ENCODE measurements at regions not wholly inside any gene's neighbourhood (a gene's known extent, or its start where the extent isn't known, plus 50 kb on each side); places are given as distances from the start of the nearest gene placed in this dataset.

GRCh38 chr12:107497231-107497630, 188.4 kb upstream of the PWP1 start:
- H3K36me3 ChIP-seq (ENCODE audit: control insufficient read depth in 2 of 4, insufficient read depth in 4 of 4, low read length in 3 of 4) = no peaks in the 10 kb centered on the region
- H3K56ac ChIP-seq (replicated peaks; ENCODE audit: insufficient read length, low read depth, low read length) = peak overlapping the region; percentile 67
- H3K27me3 ChIP-seq (replicated peaks in 1 of 4; ENCODE audit: control insufficient read depth in 3 of 4, extremely low read depth in 1 of 4, insufficient read depth in 3 of 4, low read length in 3 of 4) = no peaks in the 10 kb centered on the region
- no peak overlapping the region for H4K5ac ChIP-seq (ENCODE audit: insufficient read length, low read depth, low read length)
- H3K4me1 ChIP-seq (replicated peaks in 1 of 4; ENCODE audit: control insufficient read depth in 3 of 4, insufficient read depth in 4 of 4, low read length in 3 of 4) = peaks cover 0 to 3% (median 0%) of the 10 kb centered on the region in 4 experiments; a peak in 2 of 7 replicates
- H2BK12ac ChIP-seq (ENCODE audit: low read depth, low read length) = no peak overlapping the region
- H2BK5ac ChIP-seq (ENCODE audit: low read depth, low read length) = no peak overlapping the region
- H4K91ac ChIP-seq (replicated peaks; ENCODE audit: insufficient read length, low read length) = no peak overlapping the region
- no peak overlapping the region for H3K4me3 ChIP-seq (ENCODE audit: extremely low read depth in 1 of 4, insufficient read depth in 2 of 4, low read depth in 3 of 4, low read length in 4 of 4)
- H3K4me2 ChIP-seq (ENCODE audit: insufficient read depth in 1 of 2, low read depth in 2 of 2, low read length in 2 of 2) = no peak overlapping the region
- CTCF ChIA-PET (ENCODE audit: partially characterized antibody) = interaction anchor here (1.0 to 1.3 kb wide), 2 partner anchors 26 to 392 kb away, joined by 3 to 5 read pairs; no protein-coding TSS in a partner anchor
- H3K23me2 ChIP-seq (ENCODE audit: low read depth, low read length) = peaks cover 6% of the 10 kb centered on the region; the same call in 1 of the 2 replicates
- H3K9me3 ChIP-seq (ENCODE audit: insufficient read depth in 2 of 2, low read depth in 1 of 2, low read length in 1 of 2) = no peaks in the 10 kb centered on the region
- H2BK20ac ChIP-seq (ENCODE audit: low read length) = no peak overlapping the region
- H3K4ac ChIP-seq (replicated peaks; ENCODE audit: insufficient read length, low read depth, low read length) = no peak overlapping the region
- peak overlapping the region; percentile 9; the same call in 1 of the 2 replicates for H2AK5ac ChIP-seq (ENCODE audit: low read depth, low read length)
- H3K14ac ChIP-seq (ENCODE audit: insufficient read length) = no peak overlapping the region
- no peaks in the 10 kb centered on the region; the same call in 1 of the 2 replicates for H3K79me1 ChIP-seq (ENCODE audit: low read depth, low read length)
- no peak overlapping the region for H2AFZ ChIP-seq (ENCODE audit: low read length)
- no peak overlapping the region for H3K18ac ChIP-seq (ENCODE audit: extremely low read depth, low read length)
- no peak overlapping the region for H3K27ac ChIP-seq (ENCODE audit: low read depth, low read length)
- H3K9ac ChIP-seq (replicated peaks in 1 of 4; ENCODE audit: extremely low read depth in 1 of 4, low read depth in 3 of 4, low read length in 3 of 4) = no peak overlapping the region
- H3K23ac ChIP-seq (ENCODE audit: insufficient read length) = no peak overlapping the region
- peaks cover 0 to 3% of the 10 kb centered on the region in 2 experiments for H4K20me1 ChIP-seq (replicated peaks in 1 of 2; ENCODE audit: control insufficient read depth in 1 of 2, insufficient read depth in 2 of 2, low read length in 2 of 2)
- DNase-seq (ENCODE audit: low read depth in 1 of 2, low spot score in 2 of 2) (no peak), FAIRE-seq (no peak)
- WGBS, 2 experiments (ENCODE audit: extremely low coverage in 1 of 2, insufficient coverage in 1 of 2, insufficient read length in 1 of 2, insufficient replicate concordance in 2 of 2, low coverage in 1 of 2, low lambda C conversion rate in 2 of 2, missing lambda C conversion rate in 1 of 2) = 95% methylated on average over 2 of the region's 2 CpGs; no CpG with 5 or more reads in 1 of the 2 experiments
- no peak overlapping the region for H4K8ac ChIP-seq (ENCODE audit: extremely low read depth, insufficient read depth, low read length)
- H2BK15ac ChIP-seq (ENCODE audit: low read length) = no peak overlapping the region
- no peaks in the 10 kb centered on the region for H3K79me2 ChIP-seq (ENCODE audit: control insufficient read depth in 1 of 2, insufficient read depth in 2 of 2, low read length in 2 of 2)
- POLR2A ChIA-PET (ENCODE audit: partially characterized antibody) = no interaction called here
- no peak overlapping the region for H2BK120ac ChIP-seq (replicated peaks; ENCODE audit: low read depth, low read length)
- TF ChIP-seq TCF12 (IDR thresholded peaks at IDR 0.05; ENCODE audit: low read depth, low read length) = no peak
- no peak for TF ChIP-seq KDM4A (IDR thresholded peaks at IDR 0.05; ENCODE audit: low read depth, low read length, severe bottlenecking)
- TF ChIP-seq NRF1 (IDR thresholded peaks at IDR 0.05; ENCODE audit: low read depth, low read length) = no peak
- no peak for TF ChIP-seq RNF2 (IDR thresholded peaks at IDR 0.05; ENCODE audit: borderline replicate concordance, low read depth, low read length, missing control alignments, poor library complexity, severe bottlenecking)
- no peak for TF ChIP-seq CHD2 (IDR thresholded peaks at IDR 0.05; ENCODE audit: low read length)
- no peak for TF ChIP-seq TEAD4 (IDR thresholded peaks at IDR 0.05; ENCODE audit: low read depth, low read length)
- no peak for TF ChIP-seq HDAC6 (IDR thresholded peaks at IDR 0.05; ENCODE audit: low read depth, low read length)

Data from H1 (cell line).